Trophoblast cell (in vitro differentiated cells and primary cell): ENCODE measurements at regions not wholly inside any gene's neighbourhood (a gene's known extent, or its start where the extent isn't known, plus 50 kb on each side); places are given as distances from the start of the nearest gene placed in this dataset.

Experiments
- DNase-seq, 2 donors: peaks; one replicate each; pipeline ENCODE4 v3.0.0-alpha.2; 2016
- H2AFZ ChIP-seq: 2 replicates; pipeline ENCODE4 v1.6.1; 2013; ENCODE audit warnings: low read length, moderate library complexity, mild to moderate bottlenecking; ENCODE audit not compliant: insufficient read depth, poor library complexity
- H2AK5ac ChIP-seq: 2 replicates; pipeline ENCODE4 v1.6.1; 2013; ENCODE audit warnings: mild to moderate bottlenecking, low read length
- H2BK120ac ChIP-seq: 2 replicates; pipeline ENCODE4 v1.6.1; 2013; ENCODE audit warnings: low read length, mild to moderate bottlenecking, moderate library complexity; ENCODE audit not compliant: insufficient read depth, poor library complexity
- H2BK12ac ChIP-seq: 2 replicates; pipeline ENCODE4 v1.6.1; 2013; ENCODE audit warnings: mild to moderate bottlenecking, low read length, moderate library complexity
- H2BK5ac ChIP-seq: 2 replicates; pipeline ENCODE4 v1.6.1; 2013; ENCODE audit warnings: low read length, low read depth, moderate library complexity, mild to moderate bottlenecking; ENCODE audit not compliant: poor library complexity
- H3K14ac ChIP-seq: 2 replicates; pipeline ENCODE4 v1.6.1; 2013; ENCODE audit warnings: mild to moderate bottlenecking, low read length
- H3K18ac ChIP-seq: 2 replicates; pipeline ENCODE4 v1.6.1; 2013; ENCODE audit warnings: mild to moderate bottlenecking, low read length
- H3K23ac ChIP-seq: 2 replicates; pipeline ENCODE4 v1.6.1; 2013; ENCODE audit warnings: low read length
- H3K27ac ChIP-seq: 2 replicates; pipeline ENCODE4 v1.5.1; 2013; ENCODE audit warnings: low read depth, mild to moderate bottlenecking, inconsistent platforms, low read length, moderate library complexity
- H3K27me3 ChIP-seq: 2 replicates; pipeline ENCODE4 v1.6.1; 2013; ENCODE audit warnings: inconsistent platforms, mild to moderate bottlenecking, low read length, moderate library complexity; ENCODE audit not compliant: insufficient read depth
- H3K36me3 ChIP-seq, 2 experiments: 1 replicate in 1 of 2; 2 replicates in 1 of 2; pipeline ENCODE4 v1.6.1; 2013; ENCODE audit warnings: low read length in 2 of 2, mild to moderate bottlenecking in 2 of 2, moderate library complexity in 1 of 2; ENCODE audit not compliant: insufficient read depth in 2 of 2, control insufficient read depth in 1 of 2
- H3K4ac ChIP-seq: 2 replicates; pipeline ENCODE4 v1.6.1; 2013; ENCODE audit warnings: low read depth, mild to moderate bottlenecking, low read length, moderate library complexity
- H3K4me1 ChIP-seq, 2 experiments: 1 replicate in 1 of 2; 2 replicates in 1 of 2; pipeline ENCODE4 v1.6.1; 2013; ENCODE audit warnings: low read length in 2 of 2, mild to moderate bottlenecking in 2 of 2, moderate library complexity in 1 of 2; ENCODE audit not compliant: insufficient read depth in 2 of 2, control insufficient read depth in 1 of 2
- H3K4me2 ChIP-seq: 2 replicates; pipeline ENCODE4 v1.6.1; 2013; ENCODE audit warnings: inconsistent platforms, mild to moderate bottlenecking, low read length, moderate library complexity
- H3K4me3 ChIP-seq: 2 replicates; pipeline ENCODE4 v1.5.1; 2013; ENCODE audit warnings: mild to moderate bottlenecking, low read depth, low read length, inconsistent platforms
- H3K79me1 ChIP-seq: one replicate; pipeline ENCODE4 v1.6.1; 2013; ENCODE audit warnings: low read length
- H3K79me2 ChIP-seq: 2 replicates; pipeline ENCODE4 v1.6.1; 2013; ENCODE audit warnings: low read length, mild to moderate bottlenecking; ENCODE audit not compliant: control insufficient read depth, insufficient read depth, poor library complexity
- H3K9ac ChIP-seq: 2 replicates; pipeline ENCODE4 v1.6.1; 2013; ENCODE audit warnings: mild to moderate bottlenecking, low read length
- H3K9me3 ChIP-seq: 2 replicates; pipeline ENCODE4 v1.6.1; 2013; ENCODE audit warnings: low read depth, mild to moderate bottlenecking, control low read depth, inconsistent platforms, low read length; ENCODE audit not compliant: insufficient read depth
- H4K12ac ChIP-seq: 2 replicates; pipeline ENCODE4 v1.6.1; 2013; ENCODE audit warnings: low read depth, mild to moderate bottlenecking, low read length, moderate library complexity
- H4K8ac ChIP-seq: 2 replicates; pipeline ENCODE4 v1.6.1; 2013; ENCODE audit warnings: low read depth, mild to moderate bottlenecking, low read length, moderate library complexity
- H4K91ac ChIP-seq: one replicate; pipeline ENCODE4 v1.6.1; 2013; ENCODE audit warnings: low read depth, mild to moderate bottlenecking, low read length, moderate library complexity
- WGBS: extraction: QIAGEN DNeasy Blood & Tissue Kit; methylation state at CpG from one replicate; pipeline ENCODE4 v1.1.7; 2013; ENCODE audit warnings: missing lambda C conversion rate; ENCODE audit not compliant: insufficient read length, insufficient coverage; ENCODE audit errors: extremely low coverage; 5-methylcytosine and 5-hydroxymethylcytosine counted together

DNA sequence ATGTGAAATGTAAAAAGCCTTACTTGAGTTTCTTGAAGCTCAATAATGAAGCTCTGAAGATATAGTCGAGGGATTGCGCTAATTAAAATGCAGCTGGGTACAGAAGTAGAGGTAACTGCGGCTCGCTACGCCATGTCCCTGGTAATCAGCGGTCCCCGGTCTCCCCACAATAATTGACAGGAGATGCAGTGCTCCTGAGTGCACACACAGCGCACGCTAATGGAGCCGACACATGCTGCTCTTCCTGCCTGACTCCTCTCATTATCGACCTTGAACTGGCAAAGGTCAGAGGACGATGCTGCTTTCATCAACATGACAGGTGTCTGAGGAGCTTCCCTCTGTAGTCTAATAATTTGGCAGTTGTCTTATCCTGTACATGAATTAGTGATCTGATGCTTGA lies 365.9 kb downstream of the RNF144B start:
- Histone ChIP-seq H3K27me3 (no peaks in the 10 kb centered on the region), H4K8ac (no peak overlapping the region), H3K4me3 (no peak overlapping the region), H3K14ac (no peak overlapping the region), H4K91ac (no peak overlapping the region), H3K18ac (no peak overlapping the region), H2BK120ac (no peak overlapping the region), H3K79me1 (no peaks in the 10 kb centered on the region), H3K79me2 (no peaks in the 10 kb centered on the region), H4K12ac (no peak overlapping the region), H3K36me3 (no peaks in the 10 kb centered on the region), H2AFZ (no peak overlapping the region), H2BK12ac (no peak overlapping the region), H3K9me3 (no peaks in the 10 kb centered on the region), H2AK5ac (no peak overlapping the region), H3K9ac (no peak overlapping the region), H3K23ac (no peak overlapping the region), H3K4me2 (no peak overlapping the region), H3K27ac (no peak overlapping the region), H2BK5ac (no peak overlapping the region), H3K4me1 (no peaks in the 10 kb centered on the region), H3K4ac (no peak overlapping the region)
- DNase-seq = no peak
- no CpG with 5 or more reads among the region's 12 CpGs for WGBS

DNA sequence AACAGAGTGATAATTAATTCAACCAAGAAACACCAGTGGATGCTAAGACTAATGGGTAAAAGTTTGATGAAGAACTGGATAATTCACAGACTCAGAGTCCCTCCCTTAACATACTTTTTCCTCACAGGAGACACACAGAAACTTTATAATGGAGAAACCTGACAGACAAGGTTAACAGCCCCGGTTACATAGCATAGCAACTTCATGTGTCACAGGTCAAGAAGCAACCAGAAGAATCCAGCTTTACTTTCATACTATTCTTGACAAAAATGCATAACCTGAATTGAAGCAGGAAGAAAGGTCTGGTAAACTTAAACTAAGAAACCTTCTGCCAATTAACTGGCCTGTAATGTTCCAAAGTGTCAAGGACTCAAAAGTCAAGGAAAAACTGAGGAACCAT lies 375.9 kb downstream of the RNF144B start:
- no peaks in the 10 kb centered on the region for H3K36me3 ChIP-seq
- H2BK12ac ChIP-seq = no peak overlapping the region
- no peak overlapping the region for H3K18ac ChIP-seq
- peaks cover 3% of the 10 kb centered on the region for H3K9me3 ChIP-seq
- H2AK5ac ChIP-seq = no peak overlapping the region
- no peak overlapping the region for H3K4ac ChIP-seq
- no peak overlapping the region for H3K4me3 ChIP-seq
- H3K79me1 ChIP-seq = peaks cover 2% of the 10 kb centered on the region
- no peak overlapping the region for H3K23ac ChIP-seq
- H3K9ac ChIP-seq = no peak overlapping the region
- H3K27me3 ChIP-seq = no peaks in the 10 kb centered on the region
- no peak overlapping the region for H2BK5ac ChIP-seq
- H2AFZ ChIP-seq = no peak overlapping the region
- no CpG with 5 or more reads among the region's 1 CpG for WGBS
- H3K4me2 ChIP-seq = peak overlapping the region; percentile 36
- peak overlapping the region; percentile 76 for H3K27ac ChIP-seq
- H3K79me2 ChIP-seq = no peaks in the 10 kb centered on the region
- no peak overlapping the region for H4K12ac ChIP-seq
- peak; percentile 69 to 92 for DNase-seq
- no peak overlapping the region for H3K14ac ChIP-seq
- H2BK120ac ChIP-seq = no peak overlapping the region
- H4K91ac ChIP-seq = no peak overlapping the region
- H4K8ac ChIP-seq = no peak overlapping the region
- H3K4me1 ChIP-seq = no peaks in the 10 kb centered on the region

DNA sequence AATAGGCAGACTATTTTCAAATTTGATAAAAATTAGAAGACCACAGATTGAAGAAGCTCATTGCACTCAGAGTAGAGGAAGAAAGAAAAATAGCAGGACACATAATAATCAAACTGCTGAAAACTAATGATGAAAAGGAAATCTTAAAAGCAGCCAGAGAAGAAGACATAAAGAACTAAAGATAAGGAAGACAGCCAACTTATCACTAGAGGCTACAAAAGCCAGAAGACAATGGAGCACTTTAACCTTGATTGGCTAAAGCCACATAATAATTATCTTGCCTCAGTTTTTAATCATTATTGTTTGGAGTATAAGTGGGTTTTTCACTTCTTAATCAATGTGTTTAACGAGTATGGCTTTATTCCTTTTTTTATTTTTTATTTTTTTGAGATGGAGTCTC lies 397.6 kb downstream of the RNF144B start:
- Histone ChIP-seq H3K27me3 (no peaks in the 10 kb centered on the region), H3K36me3 (no peaks in the 10 kb centered on the region), H4K8ac (no peak overlapping the region), H2BK12ac (no peak overlapping the region), H3K9me3 (no peaks in the 10 kb centered on the region), H3K4me2 (no peak overlapping the region), H3K14ac (no peak overlapping the region), H2AFZ (no peak overlapping the region), H3K23ac (no peak overlapping the region), H3K4me1 (no peaks in the 10 kb centered on the region), H4K12ac (no peak overlapping the region), H3K18ac (no peak overlapping the region), H3K79me1 (no peaks in the 10 kb centered on the region), H4K91ac (no peak overlapping the region), H3K27ac (no peak overlapping the region), H2BK120ac (no peak overlapping the region), H2BK5ac (no peak overlapping the region), H3K79me2 (no peaks in the 10 kb centered on the region), H3K4ac (no peak overlapping the region), H2AK5ac (no peak overlapping the region), H3K4me3 (no peak overlapping the region), H3K9ac (no peak overlapping the region)
- no peak for DNase-seq
- no CpG with 5 or more reads among the region's 1 CpG for WGBS

GRCh38 chr6:18785810-18786490 lies 398.8 kb downstream of the RNF144B start:
- no peaks in the 10 kb centered on the region for H3K27me3 ChIP-seq
- no peak overlapping the region for H3K14ac ChIP-seq
- no peak overlapping the region for H3K4me3 ChIP-seq
- no peaks in the 10 kb centered on the region for H3K79me2 ChIP-seq
- no peak overlapping the region for H3K4ac ChIP-seq
- H3K36me3 ChIP-seq = no peaks in the 10 kb centered on the region
- no peak overlapping the region for H2BK12ac ChIP-seq
- no peak overlapping the region for H3K9ac ChIP-seq
- H3K23ac ChIP-seq = no peak overlapping the region
- H4K12ac ChIP-seq = no peak overlapping the region
- H2AK5ac ChIP-seq = no peak overlapping the region
- H3K79me1 ChIP-seq = no peaks in the 10 kb centered on the region
- no CpG with 5 or more reads among the region's 2 CpGs for WGBS
- H2BK120ac ChIP-seq = no peak overlapping the region
- DNase-seq = no peak
- no peak overlapping the region for H3K27ac ChIP-seq
- no peak overlapping the region for H3K4me2 ChIP-seq
- no peak overlapping the region for H4K91ac ChIP-seq
- H3K18ac ChIP-seq = no peak overlapping the region
- H3K4me1 ChIP-seq = no peaks in the 10 kb centered on the region
- H2BK5ac ChIP-seq = no peak overlapping the region
- H3K9me3 ChIP-seq = no peaks in the 10 kb centered on the region
- no peak overlapping the region for H2AFZ ChIP-seq
- no peak overlapping the region for H4K8ac ChIP-seq
